ENCODE measurements at regions not wholly inside any gene's neighbourhood (a gene's known extent, or its start where the extent isn't known, plus 50 kb on each side); places are given as distances from the start of the nearest gene placed in this dataset.

DNA sequence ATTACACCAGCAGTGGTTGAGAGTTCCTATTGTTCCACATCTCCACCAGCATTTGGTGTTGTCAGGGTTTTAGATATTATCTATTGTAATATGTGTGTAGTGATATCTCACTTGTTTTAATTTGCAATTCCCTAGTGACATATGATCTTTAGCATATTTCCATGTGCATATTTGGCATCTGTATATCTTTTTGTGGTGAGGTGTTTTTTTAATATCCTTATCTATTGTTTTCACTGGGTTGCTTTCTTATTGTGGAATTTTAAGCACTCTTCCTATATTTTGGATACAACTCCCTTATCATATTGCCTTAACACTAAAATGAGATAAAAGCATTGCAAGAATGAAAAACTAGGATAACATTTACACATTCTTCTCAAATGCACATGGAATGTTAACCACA, 453.9 kb upstream of the FSIP2 start:
- TF ChIP-seq, protein P1, sequence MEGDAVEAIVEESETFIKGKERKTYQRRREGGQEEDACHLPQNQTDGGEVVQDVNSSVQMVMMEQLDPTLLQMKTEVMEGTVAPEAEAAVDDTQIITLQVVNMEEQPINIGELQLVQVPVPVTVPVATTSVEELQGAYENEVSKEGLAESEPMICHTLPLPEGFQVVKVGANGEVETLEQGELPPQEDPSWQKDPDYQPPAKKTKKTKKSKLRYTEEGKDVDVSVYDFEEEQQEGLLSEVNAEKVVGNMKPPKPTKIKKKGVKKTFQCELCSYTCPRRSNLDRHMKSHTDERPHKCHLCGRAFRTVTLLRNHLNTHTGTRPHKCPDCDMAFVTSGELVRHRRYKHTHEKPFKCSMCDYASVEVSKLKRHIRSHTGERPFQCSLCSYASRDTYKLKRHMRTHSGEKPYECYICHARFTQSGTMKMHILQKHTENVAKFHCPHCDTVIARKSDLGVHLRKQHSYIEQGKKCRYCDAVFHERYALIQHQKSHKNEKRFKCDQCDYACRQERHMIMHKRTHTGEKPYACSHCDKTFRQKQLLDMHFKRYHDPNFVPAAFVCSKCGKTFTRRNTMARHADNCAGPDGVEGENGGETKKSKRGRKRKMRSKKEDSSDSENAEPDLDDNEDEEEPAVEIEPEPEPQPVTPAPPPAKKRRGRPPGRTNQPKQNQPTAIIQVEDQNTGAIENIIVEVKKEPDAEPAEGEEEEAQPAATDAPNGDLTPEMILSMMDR (IDR thresholded peaks at IDR 0.05) = no peak
- no peak for TF ChIP-seq POLR2A (IDR thresholded peaks at IDR 0.05)
